SW 1271 (cell line): ENCODE measurements at regions not wholly inside any gene's neighbourhood (a gene's known extent, or its start where the extent isn't known, plus 50 kb on each side); places are given as distances from the start of the nearest gene placed in this dataset.
A peak's percentile ranks its signal among the peaks of the same experiment; 100 is the strongest.
"Not testable (repeated sequence)": the region's sequence is repeated elsewhere in the genome, so short reads cannot be mapped to it uniquely, and the experiment has no call there.

Experiments used
- DNase-seq, 2 experiments: peaks; one replicate each; lab custom pipeline; 2025; lab: John Stamatoyannopoulos, UW

GRCh38 chr3:81913886-81914663 is 152.6 kb upstream of the GBE1 start:
- DNase-seq = no peak

GRCh38 chr3:81911221-81911620 is 149.8 kb upstream of the GBE1 start:
- no peak for DNase-seq

GRCh38 chr3:81910244-81910852 is 148.9 kb upstream of the GBE1 start:
- DNase-seq = peak in 1 of 2 experiments; percentile 32

GRCh38 chr3:81909796-81910195 is 148.4 kb upstream of the GBE1 start:
- DNase-seq = no peak

GRCh38 chr3:81908561-81908960 is 147.1 kb upstream of the GBE1 start:
- DNase-seq = no peak

- no peak for DNase-seq
Measured at GRCh38 chr3:81898336-81898735, 136.9 kb upstream of the GBE1 start.

- DNase-seq = no peak
Measured at GRCh38 chr3:81894598-81894997, 133.2 kb upstream of the GBE1 start.

- DNase-seq = no peak
Measured at GRCh38 chr3:81891055-81891895, 129.8 kb upstream of the GBE1 start.

- no peak for DNase-seq
Measured at GRCh38 chr3:81888914-81889557, 127.6 kb upstream of the GBE1 start.

- DNase-seq = no peak
Measured at GRCh38 chr3:81887448-81887847, 126.0 kb upstream of the GBE1 start.

GRCh38 chr3:81886081-81886480 is 124.6 kb upstream of the GBE1 start:
- no peak for DNase-seq

GRCh38 chr3:81884791-81885190 is 123.3 kb upstream of the GBE1 start:
- DNase-seq = no peak

GRCh38 chr3:81876826-81877225 is 115.4 kb upstream of the GBE1 start:
- DNase-seq = no peak

GRCh38 chr3:81874738-81875137 is 113.3 kb upstream of the GBE1 start:
- DNase-seq = no peak

GRCh38 chr3:81872566-81872965 is 111.1 kb upstream of the GBE1 start:
- no peak for DNase-seq

GRCh38 chr3:81871358-81872155 is 110.1 kb upstream of the GBE1 start:
- DNase-seq = peak in 1 of 2 experiments; percentile 9

GRCh38 chr3:81869382-81869781 is 107.9 kb upstream of the GBE1 start:
- no peak for DNase-seq

GRCh38 chr3:81868597-81868996 is 107.2 kb upstream of the GBE1 start:
- DNase-seq = no peak

- no peak for DNase-seq
Measured at GRCh38 chr3:81867875-81868274, 106.4 kb upstream of the GBE1 start.

GRCh38 chr3:81865164-81865563 is 103.7 kb upstream of the GBE1 start:
- DNase-seq = not testable (repeated sequence)

- DNase-seq = no peak
Measured at GRCh38 chr3:81864272-81864671, 102.8 kb upstream of the GBE1 start.
